ENCODE measurements at regions not wholly inside any gene's neighbourhood (a gene's known extent, or its start where the extent isn't known, plus 50 kb on each side); places are given as distances from the start of the nearest gene placed in this dataset.

DNA sequence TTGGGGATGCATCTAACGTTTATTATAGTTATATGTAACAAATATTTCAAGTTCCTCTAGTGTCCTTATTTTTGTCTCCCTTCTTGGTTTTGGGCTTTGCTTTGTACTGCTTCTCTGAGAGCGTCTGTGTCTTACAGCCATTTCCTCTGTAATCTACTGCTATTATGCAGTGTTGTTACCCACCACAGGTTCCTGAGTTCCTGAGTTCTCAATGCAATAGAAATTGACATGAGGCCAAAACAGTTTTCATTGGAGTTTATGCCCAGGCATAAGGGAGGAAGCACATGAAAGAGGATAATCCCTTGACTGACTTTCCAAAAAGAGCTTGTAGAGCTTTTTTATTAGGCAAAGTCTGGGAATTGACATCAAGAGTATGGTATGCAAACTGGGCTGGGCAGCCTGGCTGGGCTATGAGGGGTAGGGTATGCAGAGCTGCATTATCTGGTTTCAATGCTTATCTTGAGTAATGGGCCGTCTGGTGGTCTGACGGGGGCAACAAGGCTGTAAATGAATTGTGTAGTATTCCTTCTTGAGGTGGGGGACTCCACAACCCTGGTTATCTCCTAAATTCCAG, 722.5 kb upstream of the ATXN7L3B start:
- 40 to 57% (median 47%) methylated on average over 4 of the region's 4 CpGs for WGBS, 5 donors
- H3K9me3 ChIP-seq: no peaks in the 10 kb centered on the region
- no peaks in the 10 kb centered on the region for H3K36me3 ChIP-seq
- H3K4me3 ChIP-seq: no peak overlapping the region
- DNase-seq: no peak
- H3K27ac ChIP-seq: no peak overlapping the region
- intact Hi-C loops (cut with DNase I; ENCODE audit: low total_unique reads): no loop called here
- TF ChIP-seq POLR2A (IDR thresholded peaks at IDR 0.05): no peak
- TF ChIP-seq, protein P1, sequence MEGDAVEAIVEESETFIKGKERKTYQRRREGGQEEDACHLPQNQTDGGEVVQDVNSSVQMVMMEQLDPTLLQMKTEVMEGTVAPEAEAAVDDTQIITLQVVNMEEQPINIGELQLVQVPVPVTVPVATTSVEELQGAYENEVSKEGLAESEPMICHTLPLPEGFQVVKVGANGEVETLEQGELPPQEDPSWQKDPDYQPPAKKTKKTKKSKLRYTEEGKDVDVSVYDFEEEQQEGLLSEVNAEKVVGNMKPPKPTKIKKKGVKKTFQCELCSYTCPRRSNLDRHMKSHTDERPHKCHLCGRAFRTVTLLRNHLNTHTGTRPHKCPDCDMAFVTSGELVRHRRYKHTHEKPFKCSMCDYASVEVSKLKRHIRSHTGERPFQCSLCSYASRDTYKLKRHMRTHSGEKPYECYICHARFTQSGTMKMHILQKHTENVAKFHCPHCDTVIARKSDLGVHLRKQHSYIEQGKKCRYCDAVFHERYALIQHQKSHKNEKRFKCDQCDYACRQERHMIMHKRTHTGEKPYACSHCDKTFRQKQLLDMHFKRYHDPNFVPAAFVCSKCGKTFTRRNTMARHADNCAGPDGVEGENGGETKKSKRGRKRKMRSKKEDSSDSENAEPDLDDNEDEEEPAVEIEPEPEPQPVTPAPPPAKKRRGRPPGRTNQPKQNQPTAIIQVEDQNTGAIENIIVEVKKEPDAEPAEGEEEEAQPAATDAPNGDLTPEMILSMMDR (IDR thresholded peaks at IDR 0.05 in 8 of 11, conservative IDR thresholded peaks at IDR 0.05 in 3 of 11): no peak
- TF ChIP-seq POLR2AphosphoS5 (IDR thresholded peaks at IDR 0.05): no peak
- no peaks in the 10 kb centered on the region for H3K27me3 ChIP-seq (replicated peaks in 1 of 7)
- H3K4me1 ChIP-seq: no peaks in the 10 kb centered on the region

DNA sequence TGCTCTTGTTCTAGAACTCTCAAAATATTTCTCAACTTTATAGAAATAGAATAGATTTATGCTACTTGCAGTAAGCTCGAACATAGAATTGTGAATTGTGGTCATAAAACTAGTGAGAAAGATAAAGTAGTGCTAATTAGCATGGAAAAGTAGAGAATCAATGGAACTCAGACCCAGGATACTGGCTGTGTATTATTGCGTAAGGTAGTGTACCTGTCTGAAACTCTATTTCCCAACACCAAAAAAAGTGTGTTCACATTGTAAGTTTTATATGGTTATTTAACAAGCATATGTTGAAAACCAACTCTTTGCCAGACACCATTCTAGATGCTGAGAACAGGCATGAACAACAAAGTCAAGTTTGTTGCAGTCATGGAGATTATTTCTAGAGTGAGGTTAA, 720.5 kb upstream of the ATXN7L3B start:
- Histone ChIP-seq H3K36me3 (no peaks in the 10 kb centered on the region), H3K27ac (no peak overlapping the region), H3K27me3 (replicated peaks in 1 of 7) (no peaks in the 10 kb centered on the region), H3K9me3 (peaks cover 0 to 16% (median 6%) of the 10 kb centered on the region in 8 donors), H3K4me3 (no peak overlapping the region), H3K4me1 (no peaks in the 10 kb centered on the region)
- 69 to 86% (median 73%) methylated on average over 2 of the region's 2 CpGs for WGBS, 5 donors
- no peak for TF ChIP-seq POLR2AphosphoS5 (IDR thresholded peaks at IDR 0.05)
- TF ChIP-seq, protein P1 (IDR thresholded peaks at IDR 0.05 in 8 of 11, conservative IDR thresholded peaks at IDR 0.05 in 3 of 11): no peak
- no peak for TF ChIP-seq POLR2A (IDR thresholded peaks at IDR 0.05)
- no peak for DNase-seq
- intact Hi-C loops (cut with DNase I; ENCODE audit: low total_unique reads): no loop called here

DNA sequence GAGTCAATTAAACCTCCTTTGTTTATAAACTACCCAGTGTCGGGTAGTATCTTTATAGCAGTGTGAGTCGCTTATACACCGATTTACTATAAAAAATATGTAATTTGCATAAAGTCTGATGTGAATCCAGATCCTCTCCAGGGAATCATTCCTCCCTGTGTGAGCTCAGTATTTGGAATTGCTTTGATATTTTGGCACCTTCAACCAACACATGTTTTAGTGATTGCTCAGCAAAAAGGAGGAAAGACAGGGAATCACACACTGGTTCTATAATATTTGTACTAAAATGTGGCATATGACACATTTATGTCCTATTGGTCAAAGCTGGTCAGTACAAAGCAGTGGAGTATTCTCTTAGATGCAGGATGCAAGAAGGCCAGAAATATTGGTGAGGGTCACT, 703.9 kb upstream of the ATXN7L3B start:
- TF ChIP-seq POLR2A (IDR thresholded peaks at IDR 0.05): no peak
- no peak for TF ChIP-seq POLR2AphosphoS5 (IDR thresholded peaks at IDR 0.05)
- TF ChIP-seq, protein P1 (IDR thresholded peaks at IDR 0.05 in 8 of 11, conservative IDR thresholded peaks at IDR 0.05 in 3 of 11): no peak
- Histone ChIP-seq H3K4me3 (no peak overlapping the region), H3K36me3 (no peaks in the 10 kb centered on the region), H3K27me3 (replicated peaks in 1 of 7) (no peaks in the 10 kb centered on the region), H3K9me3 (peaks cover 0 to 11% (median 0%) of the 10 kb centered on the region in 8 donors), H3K4me1 (no peaks in the 10 kb centered on the region), H3K27ac (no peak overlapping the region)
- DNase-seq: no peak
- intact Hi-C loops (cut with DNase I; ENCODE audit: low total_unique reads): no loop called here
- 75 to 90% (median 84%) methylated on average over 3 of the region's 3 CpGs for WGBS, 5 donors

DNA sequence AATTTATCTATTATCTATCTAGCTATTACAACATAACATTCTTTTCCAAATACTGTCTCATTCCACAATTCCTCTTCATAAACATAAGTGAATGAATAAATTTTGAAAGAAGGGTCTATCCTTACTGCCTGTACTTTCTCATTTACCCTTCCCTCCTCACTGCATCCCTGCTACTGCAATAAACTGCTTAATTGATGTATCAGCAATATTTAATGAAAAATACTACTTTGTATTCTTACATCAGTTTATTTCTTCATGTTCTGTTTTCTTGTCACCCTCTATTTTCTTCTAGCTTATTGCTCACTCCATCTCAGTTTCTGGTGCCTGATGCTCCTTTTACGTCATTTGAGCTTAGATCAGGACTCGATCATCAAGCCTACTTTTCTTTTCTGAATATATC, 695.7 kb upstream of the ATXN7L3B start:
- TF ChIP-seq POLR2A (IDR thresholded peaks at IDR 0.05) (no peak), POLR2AphosphoS5 (IDR thresholded peaks at IDR 0.05) (no peak)
- TF ChIP-seq, protein P1 (IDR thresholded peaks at IDR 0.05 in 8 of 11, conservative IDR thresholded peaks at IDR 0.05 in 3 of 11): no peak
- no peak overlapping the region for H3K27ac ChIP-seq
- no peaks in the 10 kb centered on the region for H3K4me1 ChIP-seq
- H3K27me3 ChIP-seq (replicated peaks in 1 of 7): no peaks in the 10 kb centered on the region
- H3K4me3 ChIP-seq: no peak overlapping the region
- DNase-seq: no peak
- H3K36me3 ChIP-seq: no peaks in the 10 kb centered on the region
- 71 to 88% (median 81%) methylated on average over 2 of the region's 2 CpGs for whole genome bisulfite sequencing, 5 donors
- intact Hi-C loops (cut with DNase I; ENCODE audit: low total_unique reads): no loop called here
- H3K9me3 ChIP-seq: peaks cover 0 to 1% (median 0%) of the 10 kb centered on the region in 8 donors

Measured in spleen (tissue), 11 donors.